OCI-LY7 (cell line): ENCODE measurements at regions not wholly inside any gene's neighbourhood (a gene's known extent, or its start where the extent isn't known, plus 50 kb on each side); places are given as distances from the start of the nearest gene placed in this dataset.

ENCODE experiments used
- BruUV-seq: library from RNA; stranded (reverse); fragments of 400-500 nt; replicated peaks from 2 replicates; lab custom pipeline; 2021; lab: Mats Ljungman, UMichigan
- CTCF ChIA-PET: fragments of 300-600 bp; sonication (Branson Sonifier 250); formaldehyde crosslinking; loops from one replicate; lab custom pipeline; 2022; ENCODE audit warnings: antibody characterized with exemption; ENCODE audit not compliant: unreplicated experiment; lab: Charles Lee
- POLR2A ChIA-PET: fragments of 300-600 bp; sonication (Branson Sonifier 250); formaldehyde crosslinking; loops from one replicate; lab custom pipeline; 2022; ENCODE audit warnings: antibody characterized with exemption; lab: Charles Lee
- DNase-seq: peaks from one replicate; pipeline ENCODE4 v3.0.0-alpha.2; 2015; ENCODE audit warnings: low spot score
- H2AFZ ChIP-seq: fragments of 200-600 bp; sonication (generic), shearing (Covaris generic); 2 replicates; pipeline ENCODE4 v1.6.1; 2014; ENCODE audit warnings: mild to moderate bottlenecking, antibody characterized with exemption, low read length, moderate library complexity
- H3K27ac ChIP-seq: fragments of 200-600 bp; sonication (generic); 2 replicates; pipeline ENCODE4 v1.5.1; 2014; ENCODE audit warnings: mixed run types, low read depth, mild to moderate bottlenecking, moderate library complexity, low read length, inconsistent platforms; ENCODE audit not compliant: poor library complexity, severe bottlenecking
- H3K36me3 ChIP-seq: fragments of 200-600 bp; sonication (generic); 2 replicates; pipeline ENCODE4 v1.6.1; 2014; ENCODE audit warnings: mild to moderate bottlenecking, antibody characterized with exemption, low read length, moderate library complexity, mixed read lengths; ENCODE audit not compliant: insufficient read depth
- H3K4me1 ChIP-seq: fragments of 200-600 bp; sonication (generic); 2 replicates; pipeline ENCODE4 v1.5.1; 2014; ENCODE audit warnings: mild to moderate bottlenecking, low read length; ENCODE audit not compliant: insufficient read depth, poor library complexity, severe bottlenecking
- H3K4me2 ChIP-seq: fragments of 200-600 bp; sonication (generic); 2 replicates; pipeline ENCODE4 v1.6.1; 2014; ENCODE audit warnings: mild to moderate bottlenecking, low read length
- H3K4me3 ChIP-seq: fragments of 200-600 bp; sonication (generic); 2 replicates; pipeline ENCODE4 v1.5.1; 2014; ENCODE audit warnings: mild to moderate bottlenecking, low read depth, low read length; ENCODE audit not compliant: poor library complexity, severe bottlenecking
- H3K79me2 ChIP-seq: fragments of 200-600 bp; sonication (generic); 2 replicates; pipeline ENCODE4 v1.6.1; 2016; ENCODE audit warnings: low read depth, mild to moderate bottlenecking, low read length, moderate library complexity, mixed read lengths; ENCODE audit not compliant: insufficient read depth
- H3K9me2 ChIP-seq: fragments of 200-600 bp; sonication (generic); 2 replicates; pipeline ENCODE4 v1.6.1; 2016; ENCODE audit warnings: mild to moderate bottlenecking, low read length, mixed read lengths; ENCODE audit not compliant: insufficient read depth
- H3K9me3 ChIP-seq: fragments of 200-600 bp; sonication (generic); 2 replicates; pipeline ENCODE4 v1.6.1; 2014; ENCODE audit warnings: mild to moderate bottlenecking, mixed run types, low read length, mixed read lengths
- H4K20me1 ChIP-seq: fragments of 200-600 bp; sonication (generic); 2 replicates; pipeline ENCODE4 v1.6.1; 2014; ENCODE audit warnings: mild to moderate bottlenecking, antibody characterized with exemption, low read length, moderate library complexity, mixed read lengths; ENCODE audit not compliant: insufficient read depth
- CTCF ChIP-seq: fragments of 200-600 bp; sonication (generic); conservative IDR thresholded peaks from 2 replicates; pipeline ENCODE4 v1.5.1; 2014; ENCODE audit warnings: mild to moderate bottlenecking, antibody characterized with exemption, low read length, moderate library complexity, mixed read lengths
- EZH2phosphoT487 ChIP-seq: fragments of 200-600 bp; sonication (generic); IDR thresholded peaks from 2 replicates; pipeline ENCODE4 v1.6.1; 2018; ENCODE audit warnings: low read depth, borderline replicate concordance, mild to moderate bottlenecking, mixed run types, antibody characterized with exemption, low read length, moderate library complexity, mixed read lengths
- intact Hi-C: fragments of 100-400 bp; cut with micrococcal nuclease; formaldehyde crosslinking; loops from one replicate; pipeline ENCODE4 v1.10.0; 2022; ENCODE audit not compliant: unreplicated experiment

- no peaks in the 10 kb centered on the region for H3K4me1 ChIP-seq
- H2AFZ ChIP-seq: no peak overlapping the region
- no peaks in the 10 kb centered on the region for H4K20me1 ChIP-seq
- H3K4me2 ChIP-seq: no peak overlapping the region
- TF ChIP-seq EZH2phosphoT487 (no peak), CTCF (no peak)
- no TSS peak for BruUV-seq
- H3K36me3 ChIP-seq: no peaks in the 10 kb centered on the region
- H3K9me2 ChIP-seq: no peaks in the 10 kb centered on the region
- DNase-seq: no peak
- no peaks in the 10 kb centered on the region for H3K9me3 ChIP-seq
- H3K27ac ChIP-seq: no peak overlapping the region
- H3K79me2 ChIP-seq: no peaks in the 10 kb centered on the region
- intact Hi-C loops: no loop called here
- CTCF ChIA-PET: no interaction called here
- H3K4me3 ChIP-seq: no peak overlapping the region
- POLR2A ChIA-PET: interaction anchor here (0.6 kb wide), 1 partner anchor 375 kb away, joined by 3 read pairs; no protein-coding TSS in a partner anchor
Measured at GRCh38 chr4:168019019-168019651, 73.2 kb upstream of the ANXA10 start.

GRCh38 chr4:168019921-168020320 is 72.4 kb upstream of the ANXA10 start:
- ChIA-PET CTCF (no interaction called here), POLR2A (interaction anchor here (0.6 kb wide), 1 partner anchor 375 kb away, joined by 3 read pairs; no protein-coding TSS in a partner anchor)

More at GRCh38 chr4:168019921-168020320, 72.4 kb upstream of the ANXA10 start:
- no peaks in the 10 kb centered on the region for H3K9me3 ChIP-seq
- H3K27ac ChIP-seq: no peak overlapping the region
- no peak overlapping the region for H2AFZ ChIP-seq
- H3K36me3 ChIP-seq: no peaks in the 10 kb centered on the region
- no peaks in the 10 kb centered on the region for H3K79me2 ChIP-seq
- DNase-seq: no peak
- no peaks in the 10 kb centered on the region for H4K20me1 ChIP-seq
- H3K4me3 ChIP-seq: no peak overlapping the region
- TF ChIP-seq EZH2phosphoT487: no peak
- TF ChIP-seq CTCF: no peak
- no peaks in the 10 kb centered on the region for H3K4me1 ChIP-seq
- H3K9me2 ChIP-seq: no peaks in the 10 kb centered on the region
- intact Hi-C loops: no loop called here
- no TSS peak for BruUV-seq
- H3K4me2 ChIP-seq: no peak overlapping the region
